H1 (cell line): ENCODE measurements at regions not wholly inside any gene's neighbourhood (a gene's known extent, or its start where the extent isn't known, plus 50 kb on each side); places are given as distances from the start of the nearest gene placed in this dataset.
"Not testable (repeated sequence)": the region's sequence is repeated elsewhere in the genome, so short reads cannot be mapped to it uniquely, and the experiment has no call there.

Source experiments
- CTCF ChIA-PET: fragments of 300-600 bp; sonication (Branson Sonifier 250); formaldehyde crosslinking; loops from one replicate; lab custom pipeline; 2021; ENCODE audit not compliant: partially characterized antibody; lab: Charles Lee
- POLR2A ChIA-PET: fragments of 300-600 bp; sonication (Branson Sonifier 250); formaldehyde crosslinking; loops from one replicate; lab custom pipeline; 2021; ENCODE audit warnings: inconsistent platforms; ENCODE audit not compliant: partially characterized antibody; lab: Charles Lee
- DNase-seq, 2 experiments: peaks; one replicate each; pipeline versions ENCODE4 v3.0.0 to v3.0.0-alpha.2; 2010 to 2022; ENCODE audit warnings: low spot score in 2 of 2, low read depth in 1 of 2, mixed read lengths in 1 of 2
- FAIRE-seq: peaks from 2 replicates; lab custom pipeline; 2011; peaks lifted over from hg19 to GRCh38; lab: Jason Lieb, UNC
- H2AFZ ChIP-seq: 2 replicates; pipeline ENCODE4 v1.8.1; 2012; ENCODE audit warnings: low read length, inconsistent platforms
- H2AK5ac ChIP-seq: 2 replicates; pipeline ENCODE4 v1.6.1; 2013; ENCODE audit warnings: low read depth, low read length
- H2BK120ac ChIP-seq: replicated peaks from 2 replicates; pipeline ENCODE3; 2013; ENCODE audit warnings: low read depth, low read length, inconsistent platforms
- H2BK12ac ChIP-seq: 2 replicates; pipeline ENCODE4 v1.6.1; 2013; ENCODE audit warnings: low read depth, low read length
- H2BK15ac ChIP-seq: 2 replicates; pipeline ENCODE4 v1.6.1; 2013; ENCODE audit warnings: low read length
- H2BK20ac ChIP-seq: 2 replicates; pipeline ENCODE4 v1.6.1; 2013; ENCODE audit warnings: low read length
- H2BK5ac ChIP-seq: 2 replicates; pipeline ENCODE4 v1.6.1; 2013; ENCODE audit warnings: low read depth, low read length
- H3K14ac ChIP-seq: 2 replicates; pipeline ENCODE4 v1.6.1; 2013; ENCODE audit warnings: inconsistent platforms; ENCODE audit not compliant: insufficient read length
- H3K18ac ChIP-seq: 2 replicates; pipeline ENCODE4 v1.6.1; 2013; ENCODE audit warnings: low read length; ENCODE audit errors: extremely low read depth
- H3K23ac ChIP-seq: 2 replicates; pipeline ENCODE4 v1.6.1; 2013; ENCODE audit warnings: inconsistent platforms; ENCODE audit not compliant: insufficient read length
- H3K23me2 ChIP-seq: 2 replicates; pipeline ENCODE4 v1.6.1; 2013; ENCODE audit warnings: low read depth, low read length
- H3K27ac ChIP-seq: 2 replicates; pipeline ENCODE4 v1.6.1; 2011; ENCODE audit warnings: low read depth, low read length, inconsistent platforms
- H3K27me3 ChIP-seq, 4 experiments: replicated peaks in 1 of 4; 1 replicate in 1 of 4; 2 replicates in 3 of 4; pipeline versions ENCODE4 v1.6.1 to v1.8.1; 2011 to 2013; ENCODE audit warnings: low read length in 3 of 4, mild to moderate bottlenecking in 3 of 4, inconsistent platforms in 2 of 4, mixed read lengths in 2 of 4, moderate library complexity in 1 of 4; ENCODE audit not compliant: control insufficient read depth in 3 of 4, insufficient read depth in 3 of 4; ENCODE audit errors: extremely low read depth in 1 of 4
- H3K36me3 ChIP-seq, 4 experiments: 2 replicates each; pipeline versions ENCODE4 v1.6.1 to v1.8.1; 2011 to 2013; ENCODE audit warnings: mild to moderate bottlenecking in 4 of 4, low read length in 3 of 4, moderate library complexity in 2 of 4, control low read depth in 1 of 4, inconsistent platforms in 1 of 4; ENCODE audit not compliant: insufficient read depth in 4 of 4, control insufficient read depth in 2 of 4
- H3K4ac ChIP-seq: replicated peaks from 2 replicates; pipeline ENCODE3; 2013; ENCODE audit warnings: low read length, low read depth, mixed read lengths, inconsistent platforms; ENCODE audit not compliant: insufficient read length
- H3K4me1 ChIP-seq, 4 experiments: replicated peaks in 1 of 4; 1 replicate in 1 of 4; 2 replicates in 3 of 4; pipeline versions ENCODE4 v1.6.1 to v1.8.1; 2011 to 2013; ENCODE audit warnings: low read length in 3 of 4, inconsistent platforms in 2 of 4, mixed read lengths in 1 of 4; ENCODE audit not compliant: insufficient read depth in 4 of 4, control insufficient read depth in 3 of 4
- H3K4me2 ChIP-seq, 2 experiments: 2 replicates each; pipeline versions ENCODE4 v1.6.1 to v1.8.1; 2011 to 2013; ENCODE audit warnings: low read depth in 2 of 2, low read length in 2 of 2, control low read depth in 1 of 2, inconsistent platforms in 1 of 2, mild to moderate bottlenecking in 1 of 2; ENCODE audit not compliant: insufficient read depth in 1 of 2
- H3K4me3 ChIP-seq, 4 experiments: fragments of 200-600, 300-600 bp in 1 of 4; sonication (generic), shearing (Covaris generic), sonication (Bioruptor Twin) in 1 of 4; 2 replicates each; pipeline versions ENCODE4 v1.5.1 to v1.8.1; 2011 to 2016; ENCODE audit warnings: low read length in 4 of 4, low read depth in 3 of 4, control low read depth in 2 of 4, inconsistent platforms in 2 of 4, mild to moderate bottlenecking in 2 of 4, mixed read lengths in 1 of 4, moderate library complexity in 1 of 4; ENCODE audit not compliant: insufficient read depth in 2 of 4; ENCODE audit errors: extremely low read depth in 1 of 4
- H3K56ac ChIP-seq: replicated peaks from 2 replicates; pipeline ENCODE3; 2013; ENCODE audit warnings: low read depth, mild to moderate bottlenecking, mixed read lengths, low read length, inconsistent platforms; ENCODE audit not compliant: insufficient read length
- H3K79me1 ChIP-seq: 2 replicates; pipeline ENCODE4 v1.6.1; 2013; ENCODE audit warnings: low read depth, low read length, control low read depth
- H3K79me2 ChIP-seq, 2 experiments: 2 replicates each; pipeline versions ENCODE4 v1.6.1 to v1.8.1; 2012 to 2013; ENCODE audit warnings: low read length in 2 of 2, mild to moderate bottlenecking in 2 of 2, inconsistent platforms in 1 of 2; ENCODE audit not compliant: insufficient read depth in 2 of 2, control insufficient read depth in 1 of 2
- H3K9ac ChIP-seq, 4 experiments: replicated peaks in 1 of 4; 1 replicate in 1 of 4; 2 replicates in 3 of 4; pipeline versions ENCODE4 v1.6.1 to v1.8.1; 2011 to 2013; ENCODE audit warnings: low read depth in 3 of 4, low read length in 3 of 4, control low read depth in 2 of 4, mild to moderate bottlenecking in 2 of 4, moderate library complexity in 2 of 4, inconsistent platforms in 1 of 4; ENCODE audit errors: extremely low read depth in 1 of 4
- H3K9me3 ChIP-seq, 2 experiments: 2 replicates each; pipeline versions ENCODE4 v1.6.1 to v1.8.1; 2012 to 2013; ENCODE audit warnings: mild to moderate bottlenecking in 2 of 2, moderate library complexity in 2 of 2, control low read depth in 1 of 2, inconsistent platforms in 1 of 2, low read depth in 1 of 2, low read length in 1 of 2, mixed read lengths in 1 of 2; ENCODE audit not compliant: insufficient read depth in 2 of 2
- H4K20me1 ChIP-seq, 2 experiments: replicated peaks in 1 of 2; 2 replicates each; pipeline versions ENCODE3 to v1.8.1; 2011 to 2013; ENCODE audit warnings: inconsistent platforms in 2 of 2, low read length in 2 of 2, mild to moderate bottlenecking in 1 of 2; ENCODE audit not compliant: insufficient read depth in 2 of 2, control insufficient read depth in 1 of 2
- H4K5ac ChIP-seq: 2 replicates; pipeline ENCODE4 v1.6.1; 2013; ENCODE audit warnings: low read length, low read depth, mixed read lengths, inconsistent platforms; ENCODE audit not compliant: insufficient read length
- H4K8ac ChIP-seq: 2 replicates; pipeline ENCODE4 v1.8.0; 2013; ENCODE audit warnings: mild to moderate bottlenecking, moderate library complexity, low read length, inconsistent platforms; ENCODE audit not compliant: insufficient read depth; ENCODE audit errors: extremely low read depth
- H4K91ac ChIP-seq: replicated peaks from 2 replicates; pipeline ENCODE3; 2013; ENCODE audit warnings: low read length, mixed read lengths, inconsistent platforms; ENCODE audit not compliant: insufficient read length
- BACH1 ChIP-seq: IDR thresholded peaks from 2 replicates; pipeline ENCODE4 v1.6.1; 2012; ENCODE audit warnings: low read length, improper control_type of control experiment
- CEBPB ChIP-seq: IDR thresholded peaks from 2 replicates; pipeline ENCODE4 v1.6.1; 2012; ENCODE audit warnings: low read depth, low read length
- CHD1 ChIP-seq: IDR thresholded peaks from 2 replicates; pipeline ENCODE4 v1.6.1; 2012; ENCODE audit warnings: low read depth, low read length, improper control_type of control experiment
- EGR1 ChIP-seq: IDR thresholded peaks from 2 replicates; pipeline ENCODE4 v1.6.1; 2011; ENCODE audit warnings: low read depth, low read length, borderline replicate concordance
- EP300 ChIP-seq, 2 experiments: IDR thresholded peaks; 1 replicate in 1 of 2; 2 replicates in 1 of 2; pipeline ENCODE4 v1.6.1; 2011 to 2012; ENCODE audit warnings: low read depth in 2 of 2, low read length in 2 of 2, mild to moderate bottlenecking in 2 of 2, borderline replicate concordance in 1 of 2, inconsistent platforms in 1 of 2, moderate library complexity in 1 of 2
- SP1 ChIP-seq: IDR thresholded peaks from 2 replicates; pipeline ENCODE4 v1.6.1; 2011; ENCODE audit warnings: low read depth, low read length
- SP2 ChIP-seq: IDR thresholded peaks from 2 replicates; pipeline ENCODE4 v1.6.1; 2012; ENCODE audit warnings: mild to moderate bottlenecking, low read length, inconsistent platforms
- TEAD4 ChIP-seq: IDR thresholded peaks from 2 replicates; pipeline ENCODE4 v1.6.1; 2012; ENCODE audit warnings: low read depth, low read length, inconsistent platforms, mixed read lengths
- WGBS, 2 experiments: shearing (Covaris generic) in 1 of 2; methylation state at CpG; one replicate each; pipeline versions ENCODE4 v1.1.6 to v1.1.7; 2013 to 2015; ENCODE audit warnings: low lambda C conversion rate in 2 of 2, mixed read lengths in 2 of 2, inconsistent platforms in 1 of 2, low coverage in 1 of 2, missing lambda C conversion rate in 1 of 2; ENCODE audit not compliant: insufficient replicate concordance in 2 of 2, insufficient coverage in 1 of 2, insufficient read length in 1 of 2; ENCODE audit errors: extremely low coverage in 1 of 2, missing lambda C conversion rate in 1 of 2; 5-methylcytosine and 5-hydroxymethylcytosine counted together

- no peak for TF ChIP-seq CEBPB
- no peak for TF ChIP-seq SP1
- TF ChIP-seq CHD1, result no peak
- TF ChIP-seq TEAD4, result no peak
- no peak for TF ChIP-seq BACH1
- no peak for TF ChIP-seq EGR1
- TF ChIP-seq EP300 (IDR thresholded peaks at IDR 0.05; ENCODE audit: borderline replicate concordance in 1 of 2, low read depth in 2 of 2, low read length in 2 of 2), result no peak
- no peak for TF ChIP-seq SP2
These were observed 200.8 kb upstream of the SLCO3A1 start (continued) for GRCh38 chr15:91652610-91653207.

DNA sequence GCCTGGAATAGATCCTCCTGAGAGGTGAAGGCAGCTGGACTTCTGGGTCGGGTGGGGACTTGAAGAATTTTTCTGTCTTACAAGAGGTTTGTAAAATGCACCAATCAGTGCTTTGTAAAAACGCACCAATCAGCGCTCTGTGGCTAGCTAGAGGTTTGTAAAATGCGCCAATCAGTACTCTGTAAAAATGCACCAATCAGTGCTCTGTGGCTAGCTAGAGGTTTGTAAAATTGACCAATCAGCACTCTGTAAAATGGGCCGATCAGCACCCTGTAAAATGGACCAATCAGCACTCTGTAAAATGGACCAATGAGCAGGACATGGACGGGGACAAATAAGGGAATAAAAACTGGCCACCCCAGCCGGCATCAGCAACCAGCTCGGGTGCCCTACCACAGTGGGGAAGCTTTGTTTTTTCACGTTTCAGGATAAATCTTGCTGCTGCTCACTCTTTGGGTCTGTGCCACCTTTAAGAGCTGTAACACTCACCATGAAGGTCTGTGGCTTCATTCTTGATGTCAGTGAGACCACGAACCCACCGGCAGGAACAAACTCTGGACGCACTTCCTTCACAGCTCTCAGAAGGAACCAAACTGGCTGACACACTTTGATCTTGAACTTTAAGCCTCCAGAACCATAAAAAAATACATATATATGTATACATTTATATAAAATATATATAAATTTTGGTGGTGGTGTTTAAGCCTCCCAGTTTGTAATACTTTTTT is 197.8 kb upstream of the SLCO3A1 start:
- H3K56ac ChIP-seq, H2BK12ac ChIP-seq, H3K9ac ChIP-seq, H2BK20ac ChIP-seq, H3K79me2 ChIP-seq, H3K23ac ChIP-seq, H2BK5ac ChIP-seq, H3K27ac ChIP-seq, H3K79me1 ChIP-seq, H4K91ac ChIP-seq, POLR2A ChIA-PET, H3K4me3 ChIP-seq, H3K14ac ChIP-seq, H3K9me3 ChIP-seq, DNase-seq, H4K8ac ChIP-seq, H2AFZ ChIP-seq, H3K4ac ChIP-seq, H3K23me2 ChIP-seq, H2BK15ac ChIP-seq, H4K5ac ChIP-seq, H2AK5ac ChIP-seq, H3K4me2 ChIP-seq, H2BK120ac ChIP-seq, H3K18ac ChIP-seq, H3K4me1 ChIP-seq, H3K36me3 ChIP-seq, H4K20me1 ChIP-seq, FAIRE-seq, H3K27me3 ChIP-seq: not testable (repeated sequence)
- CTCF ChIA-PET, result interaction anchor here (0.6 to 2.4 kb wide), 3 partner anchors 52 to 353 kb away, joined by 3 to 7 read pairs (median 3); no protein-coding TSS in a partner anchor
- WGBS, 2 experiments, result 90% methylated on average over 12 of the region's 12 CpGs; no CpG with 5 or more reads in 1 of the 2 experiments
